ENCODE measurements at regions not wholly inside any gene's neighbourhood (a gene's known extent, or its start where the extent isn't known, plus 50 kb on each side); places are given as distances from the start of the nearest gene placed in this dataset.
A peak's percentile ranks its signal among the peaks of the same experiment; 100 is the strongest.
"Not testable (repeated sequence)": the region's sequence is repeated elsewhere in the genome, so short reads cannot be mapped to it uniquely, and the experiment has no call there.

DNA sequence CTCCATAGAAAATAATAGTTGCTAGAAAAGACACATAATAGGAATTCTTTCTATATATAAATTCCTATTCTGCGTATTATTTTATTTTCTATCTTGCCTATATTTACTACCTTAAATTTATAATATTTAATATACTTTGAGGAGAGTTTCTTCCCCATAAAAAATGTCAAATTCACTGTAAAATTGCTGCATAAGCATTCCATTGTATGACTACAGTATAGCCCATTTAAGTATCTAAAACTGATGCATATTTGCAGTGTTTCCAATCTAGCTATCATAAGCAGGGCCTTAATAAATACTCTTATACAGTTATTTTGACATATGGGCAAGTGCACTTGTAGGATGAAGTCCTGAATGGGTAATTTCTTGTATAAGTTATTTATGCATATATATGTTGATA is 1088.6 kb upstream of the EPHA6 start:
- no peak for DNase-seq (ENCODE audit: low read depth)

- no peak for DNase-seq (ENCODE audit: low read depth)
These were observed 1082.6 kb upstream of the EPHA6 start for GRCh38 chr3:95731753-95732152.

DNA sequence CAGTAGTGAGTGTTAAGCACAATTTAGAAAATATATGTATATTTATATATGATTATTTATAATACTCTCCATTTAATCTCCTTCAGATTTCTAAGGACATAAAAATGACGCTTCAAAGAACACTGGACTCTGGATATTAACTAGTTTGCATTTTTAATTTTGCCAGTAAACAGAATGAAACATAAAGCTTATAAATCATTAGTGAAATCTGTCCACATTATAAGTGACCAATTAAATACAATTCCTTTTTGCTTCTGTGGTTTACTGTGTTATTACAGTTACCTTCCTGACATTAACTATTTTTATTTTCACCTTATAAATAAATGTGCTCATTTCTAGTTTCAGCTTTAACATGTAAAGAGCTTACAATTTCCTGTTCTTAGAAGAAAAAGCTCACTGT is 1081.1 kb upstream of the EPHA6 start:
- DNase-seq (ENCODE audit: low read depth) = no peak

- DNase-seq (ENCODE audit: low read depth) = no peak
These were observed 1076.3 kb upstream of the EPHA6 start for GRCh38 chr3:95738045-95738444.

- DNase-seq (ENCODE audit: low read depth) = not testable (repeated sequence)
These were observed 1069.5 kb upstream of the EPHA6 start for GRCh38 chr3:95744896-95745295.

GRCh38 chr3:95750097-95750496 is 1064.3 kb upstream of the EPHA6 start:
- no peak for DNase-seq (ENCODE audit: low read depth)

GRCh38 chr3:95751509-95751908 is 1062.9 kb upstream of the EPHA6 start:
- DNase-seq (ENCODE audit: low read depth) = no peak

GRCh38 chr3:95752199-95752598 is 1062.2 kb upstream of the EPHA6 start:
- no peak for DNase-seq (ENCODE audit: low read depth)

DNA sequence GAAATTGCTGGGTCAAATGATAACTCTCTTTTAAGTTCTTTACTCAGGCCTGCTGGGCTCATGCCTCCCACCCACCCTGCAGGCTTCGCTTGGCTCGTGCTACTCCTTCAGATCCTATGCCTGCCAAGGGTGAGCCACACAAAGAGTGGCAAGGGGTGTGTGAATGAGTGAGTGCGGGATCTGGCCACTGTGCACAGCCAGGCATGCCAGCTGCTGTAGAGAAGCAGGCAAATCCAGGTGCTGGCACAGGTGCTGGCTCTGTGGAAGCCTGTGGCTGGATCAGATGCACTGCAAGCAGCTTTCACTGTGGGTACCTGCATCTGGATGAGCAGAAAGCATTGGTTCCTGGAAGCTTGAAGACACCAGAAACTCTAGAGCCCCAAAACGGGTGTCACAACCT is 1055.7 kb upstream of the EPHA6 start:
- no peak for DNase-seq (ENCODE audit: low read depth)

DNA sequence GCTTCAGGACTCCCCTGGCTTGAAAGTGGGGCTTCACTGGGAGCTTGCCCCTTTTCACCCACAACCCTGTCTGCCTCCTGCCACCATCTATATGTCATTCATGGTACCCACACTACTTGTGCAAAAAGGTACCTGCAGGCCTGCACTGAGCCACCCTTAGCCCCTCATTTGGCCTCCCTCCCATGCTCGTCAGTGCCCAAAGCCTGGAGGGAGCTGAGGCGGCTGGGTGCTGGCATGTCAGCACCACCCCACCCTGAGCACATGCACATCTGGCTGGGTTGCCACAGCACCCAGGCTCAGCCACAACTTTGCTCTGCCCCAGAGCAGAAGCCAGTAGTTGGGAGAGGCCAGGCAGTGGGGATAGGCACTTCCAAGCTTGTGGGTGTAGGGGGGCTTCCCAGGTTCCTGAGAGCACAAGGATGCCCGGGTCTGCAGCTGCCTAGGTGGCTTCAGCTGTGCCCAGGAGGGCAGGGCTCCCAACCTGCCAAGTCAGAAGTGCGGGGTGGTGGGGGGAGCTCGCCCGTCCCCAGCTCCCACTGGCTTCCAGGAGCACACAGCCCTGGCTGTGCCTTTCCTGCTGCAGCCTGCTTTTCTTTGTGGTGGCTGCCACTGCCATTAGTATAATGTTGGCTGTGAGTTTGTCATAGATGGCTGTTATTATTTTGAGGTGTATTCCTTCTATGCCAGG is 1054.6 kb upstream of the EPHA6 start:
- DNase-seq (ENCODE audit: low read depth) = no peak

DNA sequence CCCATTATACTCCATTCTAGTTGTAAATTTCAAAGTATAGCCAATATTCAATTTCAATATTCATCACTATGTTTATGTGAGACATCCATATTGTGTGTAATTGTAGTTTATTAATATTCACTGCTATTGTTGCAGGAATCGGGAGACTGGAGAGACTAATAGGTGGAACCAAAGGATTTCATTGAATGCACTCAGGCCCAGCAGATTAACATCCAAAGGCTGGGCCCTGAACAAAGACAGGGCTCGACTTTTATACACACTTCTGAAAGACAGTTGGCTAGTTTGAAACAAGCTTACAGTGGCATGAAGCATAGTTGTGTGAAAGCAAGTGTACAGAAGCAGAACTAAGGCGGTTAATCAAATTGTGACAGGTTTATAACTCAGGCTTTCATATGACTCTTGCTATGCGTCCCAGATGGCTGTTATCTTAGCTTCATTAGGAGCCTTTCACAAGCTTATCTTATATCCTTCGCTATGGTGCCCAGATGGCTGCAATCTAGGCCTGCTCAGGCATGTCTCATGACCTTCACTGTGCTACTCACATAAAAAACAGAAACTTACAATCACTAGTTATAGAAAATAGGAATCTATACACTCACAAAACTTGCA is 1038.8 kb upstream of the EPHA6 start:
- no peak for DNase-seq (ENCODE audit: low read depth)

DNA sequence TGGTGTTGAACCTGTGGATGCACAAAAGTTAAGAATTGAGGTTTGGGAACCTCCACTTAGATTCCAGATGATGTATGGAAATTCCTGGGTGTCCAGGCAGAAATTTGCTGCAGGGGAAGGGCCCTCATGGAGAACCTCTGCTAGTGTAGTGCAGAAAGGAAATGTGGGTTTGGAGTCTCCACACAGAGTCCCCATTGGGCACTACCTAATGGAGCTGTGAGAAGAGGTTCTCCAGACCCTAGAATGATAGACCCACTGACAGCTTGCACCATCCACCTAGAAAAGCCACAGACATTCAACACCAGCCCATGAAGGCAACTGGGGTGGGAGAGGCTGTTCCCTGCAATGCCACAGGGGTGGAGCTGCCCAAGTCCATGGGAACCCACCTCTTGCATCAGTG is 1032.8 kb upstream of the EPHA6 start:
- DNase-seq (ENCODE audit: low read depth) = no peak

DNA sequence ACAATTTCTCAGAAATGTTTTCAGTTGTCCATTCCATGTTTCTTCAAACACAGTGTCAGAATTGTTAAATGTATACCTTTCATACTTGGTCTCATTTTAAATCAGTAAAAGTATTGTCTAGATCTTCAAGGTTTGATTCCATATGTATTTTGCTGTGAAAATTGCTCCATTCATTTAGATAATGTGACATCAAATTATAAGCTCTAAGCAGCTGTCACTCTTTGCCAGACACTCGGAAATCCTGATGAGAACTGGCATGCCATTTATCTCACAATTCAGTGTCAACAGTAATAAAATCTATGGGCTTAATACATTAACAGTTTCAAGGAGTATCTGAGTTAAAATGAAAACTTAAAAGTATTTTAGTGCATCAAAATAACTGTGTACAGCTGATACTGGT is 1025.3 kb upstream of the EPHA6 start:
- no peak for DNase-seq (ENCODE audit: low read depth)

- peak; percentile 8 for DNase-seq (ENCODE audit: low read depth)
These were observed 1017.3 kb upstream of the EPHA6 start for GRCh38 chr3:95797081-95797480.

DNA sequence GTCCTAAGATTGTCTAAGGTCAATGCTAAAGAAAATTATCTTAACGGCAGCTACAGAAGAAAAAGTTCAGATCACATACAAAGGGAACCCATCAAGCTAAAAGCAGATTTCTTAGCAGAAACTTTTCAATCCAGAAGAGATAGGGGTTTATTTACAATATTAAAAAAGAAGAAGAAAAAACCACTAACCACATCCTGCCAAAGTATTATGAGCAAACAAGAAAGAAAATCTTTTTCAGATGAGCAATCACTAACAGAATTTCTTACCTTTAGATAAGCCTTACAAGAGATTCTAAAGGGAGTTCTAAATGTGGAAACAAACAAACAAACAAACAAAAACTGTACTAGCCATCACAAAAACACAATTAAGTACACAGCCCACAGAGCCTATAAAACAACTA is 1015.8 kb upstream of the EPHA6 start:
- peak; percentile 31 for DNase-seq (ENCODE audit: low read depth)

- DNase-seq (ENCODE audit: low read depth) = no peak
These were observed 1003.9 kb upstream of the EPHA6 start for GRCh38 chr3:95810462-95810861.

- peak; percentile 1 for DNase-seq (ENCODE audit: low read depth)
These were observed 1001.1 kb upstream of the EPHA6 start for GRCh38 chr3:95813244-95813643.

DNA sequence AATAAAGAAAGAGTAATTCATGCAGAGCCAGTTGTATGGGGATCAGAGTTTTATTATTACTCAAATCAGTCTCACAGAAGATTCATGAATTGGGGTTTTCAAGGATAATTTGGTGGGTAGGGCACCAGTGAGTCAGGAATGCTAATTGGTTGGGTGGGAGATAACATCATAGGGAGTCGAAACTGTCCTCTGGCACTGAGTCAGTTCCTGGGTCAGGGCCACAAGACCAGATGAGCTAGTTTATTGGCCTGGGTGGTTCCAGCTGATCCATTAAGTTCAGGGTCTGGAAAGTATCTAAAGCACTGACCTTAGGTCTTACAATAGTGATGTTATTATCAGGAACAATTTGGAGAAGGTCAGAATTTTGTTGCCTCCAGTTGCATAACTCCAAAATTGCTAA is 998.6 kb upstream of the EPHA6 start:
- peak; percentile 30 for DNase-seq (ENCODE audit: low read depth)

- DNase-seq (ENCODE audit: low read depth) = no peak
These were observed 988.0 kb upstream of the EPHA6 start for GRCh38 chr3:95826419-95826818.

GRCh38 chr3:95832146-95832545 is 982.2 kb upstream of the EPHA6 start:
- DNase-seq (ENCODE audit: low read depth) = no peak

- not testable (repeated sequence) for DNase-seq (ENCODE audit: low read depth)
These were observed 953.8 kb upstream of the EPHA6 start for GRCh38 chr3:95860628-95861027.

GRCh38 chr3:95883801-95884200 is 930.6 kb upstream of the EPHA6 start:
- no peak for DNase-seq (ENCODE audit: low read depth)

- no peak for DNase-seq (ENCODE audit: low read depth)
These were observed 927.8 kb upstream of the EPHA6 start for GRCh38 chr3:95886616-95887015.

Data from HT1080 (cell line).